ENCODE measurements at regions not wholly inside any gene's neighbourhood (a gene's known extent, or its start where the extent isn't known, plus 50 kb on each side); places are given as distances from the start of the nearest gene placed in this dataset.

DNA sequence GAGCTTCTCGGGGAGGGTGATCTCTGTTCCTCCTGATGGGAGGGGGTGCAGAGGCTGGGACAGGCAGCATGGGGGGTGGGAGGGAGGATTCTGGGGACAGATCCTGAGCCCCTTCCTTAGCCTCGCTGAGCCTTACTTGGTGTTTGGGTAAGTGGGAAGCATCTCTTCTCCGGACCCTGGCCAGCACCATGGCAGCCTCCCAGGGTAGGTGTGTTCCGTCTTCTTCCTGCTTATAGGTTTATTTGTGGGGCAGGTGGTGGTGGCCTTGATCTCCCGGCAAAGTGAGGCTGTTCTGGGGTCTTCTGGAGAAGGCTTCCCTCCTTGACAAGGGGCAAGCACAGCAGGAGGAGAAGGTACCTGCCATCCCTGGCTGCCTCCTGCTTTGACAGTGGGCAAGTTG is 226.9 kb downstream of the GLRX3 start:
- TF ChIP-seq, protein P1, sequence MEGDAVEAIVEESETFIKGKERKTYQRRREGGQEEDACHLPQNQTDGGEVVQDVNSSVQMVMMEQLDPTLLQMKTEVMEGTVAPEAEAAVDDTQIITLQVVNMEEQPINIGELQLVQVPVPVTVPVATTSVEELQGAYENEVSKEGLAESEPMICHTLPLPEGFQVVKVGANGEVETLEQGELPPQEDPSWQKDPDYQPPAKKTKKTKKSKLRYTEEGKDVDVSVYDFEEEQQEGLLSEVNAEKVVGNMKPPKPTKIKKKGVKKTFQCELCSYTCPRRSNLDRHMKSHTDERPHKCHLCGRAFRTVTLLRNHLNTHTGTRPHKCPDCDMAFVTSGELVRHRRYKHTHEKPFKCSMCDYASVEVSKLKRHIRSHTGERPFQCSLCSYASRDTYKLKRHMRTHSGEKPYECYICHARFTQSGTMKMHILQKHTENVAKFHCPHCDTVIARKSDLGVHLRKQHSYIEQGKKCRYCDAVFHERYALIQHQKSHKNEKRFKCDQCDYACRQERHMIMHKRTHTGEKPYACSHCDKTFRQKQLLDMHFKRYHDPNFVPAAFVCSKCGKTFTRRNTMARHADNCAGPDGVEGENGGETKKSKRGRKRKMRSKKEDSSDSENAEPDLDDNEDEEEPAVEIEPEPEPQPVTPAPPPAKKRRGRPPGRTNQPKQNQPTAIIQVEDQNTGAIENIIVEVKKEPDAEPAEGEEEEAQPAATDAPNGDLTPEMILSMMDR (IDR thresholded peaks at IDR 0.05), result no peak
- intact Hi-C loops (cut with DNase I; ENCODE audit: low total_unique reads), result no loop called here
- H3K4me1 ChIP-seq, result no peaks in the 10 kb centered on the region

GRCh38 chr10:130363899-130364445 is 227.8 kb downstream of the GLRX3 start:
- DNase-seq, result no peak
- TF ChIP-seq, protein P1 (IDR thresholded peaks at IDR 0.05), result no peak
- TF ChIP-seq POLR2A (IDR thresholded peaks at IDR 0.05), result no peak

More for the DNA sequence above, 226.9 kb downstream of the GLRX3 start:
- Histone ChIP-seq H3K27me3 (no peaks in the 10 kb centered on the region), H3K4me3 (no peak overlapping the region), H3K36me3 (no peaks in the 10 kb centered on the region), H3K9me3 (no peaks in the 10 kb centered on the region), H3K27ac (no peak overlapping the region)
- no peak for DNase-seq

DNA sequence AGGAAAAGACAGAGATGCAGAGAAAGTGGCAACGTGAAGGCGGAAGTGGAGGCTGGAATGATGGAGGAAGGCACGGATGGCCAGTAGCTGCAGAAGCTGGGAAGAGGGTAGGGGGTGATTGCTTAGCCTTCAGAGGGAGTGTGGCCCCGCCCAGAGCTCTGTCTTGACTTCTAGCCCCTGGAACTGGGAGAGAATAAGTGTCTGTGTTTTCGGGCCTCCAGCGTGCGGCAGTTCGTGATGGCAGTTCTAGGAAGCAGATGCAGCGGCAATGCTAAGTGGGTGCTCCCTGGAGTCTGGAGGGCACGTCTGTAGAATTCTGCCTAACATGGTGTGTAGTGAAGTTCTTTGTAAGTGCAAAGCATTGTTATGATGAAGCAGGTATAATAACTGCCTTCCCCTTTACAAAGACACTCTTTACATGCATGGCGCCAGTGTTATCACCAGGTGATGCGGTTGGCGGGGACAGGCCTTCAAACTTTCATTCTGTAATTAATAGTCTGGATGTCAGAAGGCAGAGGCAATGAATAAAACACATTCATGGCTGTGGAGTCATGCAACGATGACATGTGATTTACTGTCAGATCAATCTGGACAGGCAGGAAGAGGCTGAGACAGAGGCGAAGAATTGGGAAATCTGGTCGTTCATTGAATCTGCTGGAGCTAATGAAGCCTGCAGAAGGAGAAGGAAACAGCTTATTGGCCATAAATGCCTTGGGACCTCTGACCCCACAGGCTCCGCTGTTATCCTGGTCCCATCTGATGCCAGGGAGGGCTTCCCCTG is 228.6 kb downstream of the GLRX3 start:
- intact Hi-C loops (cut with DNase I; ENCODE audit: low total_unique reads), result no loop called here
- H3K4me3 ChIP-seq, result no peak overlapping the region
- no peak for DNase-seq
- no peaks in the 10 kb centered on the region for H3K27me3 ChIP-seq
- H3K4me1 ChIP-seq, result no peaks in the 10 kb centered on the region
- H3K27ac ChIP-seq, result no peak overlapping the region
- H3K36me3 ChIP-seq, result no peaks in the 10 kb centered on the region
- H3K9me3 ChIP-seq, result no peaks in the 10 kb centered on the region
- TF ChIP-seq, protein P1 (IDR thresholded peaks at IDR 0.05), result no peak
- TF ChIP-seq POLR2A (IDR thresholded peaks at IDR 0.05), result no peak

More at GRCh38 chr10:130363899-130364445, 227.8 kb downstream of the GLRX3 start:
- intact Hi-C loops (cut with DNase I; ENCODE audit: low total_unique reads), result no loop called here
- Histone ChIP-seq H3K4me1 (no peaks in the 10 kb centered on the region), H3K27ac (no peak overlapping the region), H3K4me3 (no peak overlapping the region), H3K27me3 (no peaks in the 10 kb centered on the region), H3K9me3 (no peaks in the 10 kb centered on the region), H3K36me3 (no peaks in the 10 kb centered on the region)

DNA sequence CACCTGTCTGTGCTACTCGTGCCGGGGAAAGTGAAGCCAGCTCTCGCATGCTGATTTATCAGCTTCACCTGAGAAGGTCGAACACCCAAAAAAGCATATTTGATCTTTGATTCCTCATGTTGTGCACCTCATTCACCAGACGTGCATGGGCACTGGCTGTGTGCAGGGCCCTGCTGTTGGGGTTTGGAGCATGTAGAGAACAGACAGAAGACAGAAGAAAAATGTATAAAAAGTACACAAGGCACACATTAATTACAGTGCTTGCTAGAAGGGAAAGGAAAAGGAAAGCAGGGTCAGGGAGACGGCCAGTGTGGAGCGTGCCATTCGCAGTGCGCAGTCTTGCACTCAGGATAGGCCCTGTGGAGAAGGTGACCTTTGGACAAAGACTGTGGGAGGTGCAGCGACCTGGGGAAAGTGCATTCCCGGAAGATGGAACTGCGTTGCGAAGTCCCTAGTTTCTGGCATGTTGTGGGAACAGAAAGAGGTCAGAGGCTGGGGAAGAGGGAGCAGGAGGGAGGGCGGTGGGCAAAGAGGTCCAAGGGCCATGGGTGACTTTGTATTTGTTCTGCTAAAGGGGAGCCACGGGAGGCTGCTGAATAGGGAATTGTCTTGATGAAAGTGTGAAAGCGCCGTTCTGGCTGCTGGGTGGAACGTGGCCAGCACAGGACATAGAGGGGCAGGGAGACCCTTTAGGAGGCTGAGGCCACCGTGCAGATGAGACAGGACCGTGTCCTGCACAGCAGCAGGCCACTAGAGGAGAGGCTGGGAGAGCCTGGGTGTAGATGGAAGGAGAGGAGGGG is 232.8 kb downstream of the GLRX3 start:
- Histone ChIP-seq H3K9me3 (no peaks in the 10 kb centered on the region), H3K27ac (no peak overlapping the region), H3K4me3 (no peak overlapping the region), H3K36me3 (no peaks in the 10 kb centered on the region), H3K27me3 (no peaks in the 10 kb centered on the region), H3K4me1 (no peaks in the 10 kb centered on the region)
- no peak for DNase-seq
- intact Hi-C loops (cut with DNase I; ENCODE audit: low total_unique reads), result no loop called here
- TF ChIP-seq POLR2A (IDR thresholded peaks at IDR 0.05), result no peak
- TF ChIP-seq, protein P1 (IDR thresholded peaks at IDR 0.05), result no peak
